Osteoblast (primary cell): ENCODE measurements at regions not wholly inside any gene's neighbourhood (a gene's known extent, or its start where the extent isn't known, plus 50 kb on each side); places are given as distances from the start of the nearest gene placed in this dataset.

ENCODE experiments used
- DNase-seq: peaks from one replicate; pipeline ENCODE4 v3.0.0; 2011; ENCODE audit warnings: low spot score, mixed read lengths; ENCODE audit not compliant: insufficient read length; ENCODE audit errors: missing footprints
- H2AFZ ChIP-seq: 2 replicates; pipeline ENCODE4 v1.6.0; 2011; ENCODE audit warnings: mild to moderate bottlenecking, low read length
- H3K27ac ChIP-seq: 2 replicates; pipeline ENCODE4 v1.5.1; 2011; ENCODE audit warnings: mild to moderate bottlenecking, low read depth, low read length, moderate library complexity
- H3K27me3 ChIP-seq: 2 replicates; pipeline ENCODE4 v1.6.0; 2012; ENCODE audit warnings: mild to moderate bottlenecking, control low read depth, inconsistent platforms, low read length, moderate library complexity; ENCODE audit not compliant: insufficient read depth
- H3K36me3 ChIP-seq: 2 replicates; pipeline ENCODE4 v1.5.1; 2011; ENCODE audit warnings: mild to moderate bottlenecking, low read length, control low read depth, moderate library complexity; ENCODE audit not compliant: insufficient read depth
- H3K4me1 ChIP-seq: 2 replicates; pipeline ENCODE4 v1.5.1; 2011; ENCODE audit warnings: mild to moderate bottlenecking, low read length, control low read depth, moderate library complexity; ENCODE audit not compliant: insufficient read depth
- H3K4me2 ChIP-seq: 2 replicates; pipeline ENCODE4 v1.6.0; 2011; ENCODE audit warnings: mild to moderate bottlenecking, low read length; ENCODE audit not compliant: insufficient read depth
- H3K4me3 ChIP-seq: fragments of 200-600 bp; sonication (generic); 3 replicates; pipeline ENCODE4 v1.5.1; 2012; ENCODE audit warnings: mild to moderate bottlenecking, low read length, inconsistent platforms; ENCODE audit not compliant: insufficient read depth
- H3K79me2 ChIP-seq: 2 replicates; pipeline ENCODE4 v1.6.0; 2012; ENCODE audit warnings: mild to moderate bottlenecking, low read length, control low read depth, inconsistent platforms; ENCODE audit not compliant: insufficient read depth
- H3K9me3 ChIP-seq: 2 replicates; pipeline ENCODE4 v1.5.1; 2011; ENCODE audit warnings: low read depth, low read length, control low read depth
- H4K20me1 ChIP-seq: 2 replicates; pipeline ENCODE4 v1.6.0; 2012; ENCODE audit warnings: mild to moderate bottlenecking, low read length, control low read depth; ENCODE audit not compliant: insufficient read depth
- TF ChIP-seq, protein P1 (sequence below): IDR thresholded peaks from 2 replicates; pipeline ENCODE4 v1.5.1; 2011; ENCODE audit warnings: mild to moderate bottlenecking, low read depth, low read length, moderate library complexity; ENCODE audit errors: extremely low read depth

- Histone ChIP-seq H3K27ac (no peak overlapping the region), H3K79me2 (no peaks in the 10 kb centered on the region), H4K20me1 (no peaks in the 10 kb centered on the region), H3K4me3 (no peak overlapping the region), H2AFZ (no peak overlapping the region), H3K4me1 (no peaks in the 10 kb centered on the region), H3K4me2 (no peak overlapping the region), H3K9me3 (no peaks in the 10 kb centered on the region), H3K36me3 (no peaks in the 10 kb centered on the region), H3K27me3 (no peaks in the 10 kb centered on the region)
- peak; percentile 65 for DNase-seq
- TF ChIP-seq, protein P1, sequence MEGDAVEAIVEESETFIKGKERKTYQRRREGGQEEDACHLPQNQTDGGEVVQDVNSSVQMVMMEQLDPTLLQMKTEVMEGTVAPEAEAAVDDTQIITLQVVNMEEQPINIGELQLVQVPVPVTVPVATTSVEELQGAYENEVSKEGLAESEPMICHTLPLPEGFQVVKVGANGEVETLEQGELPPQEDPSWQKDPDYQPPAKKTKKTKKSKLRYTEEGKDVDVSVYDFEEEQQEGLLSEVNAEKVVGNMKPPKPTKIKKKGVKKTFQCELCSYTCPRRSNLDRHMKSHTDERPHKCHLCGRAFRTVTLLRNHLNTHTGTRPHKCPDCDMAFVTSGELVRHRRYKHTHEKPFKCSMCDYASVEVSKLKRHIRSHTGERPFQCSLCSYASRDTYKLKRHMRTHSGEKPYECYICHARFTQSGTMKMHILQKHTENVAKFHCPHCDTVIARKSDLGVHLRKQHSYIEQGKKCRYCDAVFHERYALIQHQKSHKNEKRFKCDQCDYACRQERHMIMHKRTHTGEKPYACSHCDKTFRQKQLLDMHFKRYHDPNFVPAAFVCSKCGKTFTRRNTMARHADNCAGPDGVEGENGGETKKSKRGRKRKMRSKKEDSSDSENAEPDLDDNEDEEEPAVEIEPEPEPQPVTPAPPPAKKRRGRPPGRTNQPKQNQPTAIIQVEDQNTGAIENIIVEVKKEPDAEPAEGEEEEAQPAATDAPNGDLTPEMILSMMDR, result no peak
These were observed 181.3 kb upstream of the ZNF608 start for GRCh38 chr5:124927735-124928134.

DNA sequence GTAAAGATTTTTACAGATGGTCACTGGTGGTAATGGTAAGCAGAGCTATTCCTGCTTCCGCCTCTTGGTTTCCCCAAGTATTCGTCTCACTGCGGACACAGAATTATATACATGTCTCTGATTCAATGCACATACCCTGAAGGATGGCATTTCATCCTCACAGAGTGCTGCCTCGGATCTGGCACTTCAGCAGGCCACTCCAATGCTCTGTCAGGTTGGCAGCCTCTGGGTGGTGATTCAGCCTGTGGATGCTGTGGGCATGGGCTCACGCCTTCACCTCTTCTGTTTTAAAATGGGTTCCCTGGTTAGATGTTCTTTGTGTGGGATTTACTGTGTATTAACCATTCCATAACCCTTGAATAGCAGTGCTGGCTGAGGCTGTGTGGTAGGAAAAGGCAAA is 182.6 kb upstream of the ZNF608 start:
- TF ChIP-seq, protein P1, result no peak
- Histone ChIP-seq H3K79me2 (no peaks in the 10 kb centered on the region), H4K20me1 (no peaks in the 10 kb centered on the region), H3K9me3 (no peaks in the 10 kb centered on the region), H3K27ac (no peak overlapping the region), H3K4me2 (no peak overlapping the region), H2AFZ (no peak overlapping the region), H3K27me3 (no peaks in the 10 kb centered on the region), H3K36me3 (no peaks in the 10 kb centered on the region), H3K4me3 (no peak overlapping the region), H3K4me1 (no peaks in the 10 kb centered on the region)
- DNase-seq, result no peak

- no peaks in the 10 kb centered on the region for H4K20me1 ChIP-seq
- H3K27me3 ChIP-seq, result no peaks in the 10 kb centered on the region
- no peaks in the 10 kb centered on the region for H3K9me3 ChIP-seq
- no peaks in the 10 kb centered on the region for H3K4me1 ChIP-seq
- H3K4me2 ChIP-seq, result no peak overlapping the region
- no peak overlapping the region for H2AFZ ChIP-seq
- no peaks in the 10 kb centered on the region for H3K79me2 ChIP-seq
- H3K36me3 ChIP-seq, result no peaks in the 10 kb centered on the region
- no peak overlapping the region for H3K27ac ChIP-seq
- H3K4me3 ChIP-seq, result no peak overlapping the region
- no peak for DNase-seq
- TF ChIP-seq, protein P1, result no peak
These were observed 186.6 kb upstream of the ZNF608 start for GRCh38 chr5:124932791-124933600.

- H3K9me3 ChIP-seq, result no peaks in the 10 kb centered on the region
- no peaks in the 10 kb centered on the region for H3K79me2 ChIP-seq
- no peak overlapping the region for H2AFZ ChIP-seq
- TF ChIP-seq, protein P1, result no peak
- no peak overlapping the region for H3K4me2 ChIP-seq
- DNase-seq, result peak; percentile 10
- H3K27ac ChIP-seq, result no peak overlapping the region
- no peaks in the 10 kb centered on the region for H4K20me1 ChIP-seq
- no peak overlapping the region for H3K4me3 ChIP-seq
- H3K27me3 ChIP-seq, result no peaks in the 10 kb centered on the region
- H3K36me3 ChIP-seq, result no peaks in the 10 kb centered on the region
- no peaks in the 10 kb centered on the region for H3K4me1 ChIP-seq
These were observed 188.6 kb upstream of the ZNF608 start for GRCh38 chr5:124935065-124935464.
